T-helper 2 cell treated with Interferon-gamma antibody and Interleukin-4, amounts not matched to agents 5 μg/mL and 100 μg/mL, for 36 hours (primary cell): ENCODE measurements at regions not wholly inside any gene's neighbourhood (a gene's known extent, or its start where the extent isn't known, plus 50 kb on each side); places are given as distances from the start of the nearest gene placed in this dataset.

Experiments
- DNase-seq: peaks from one replicate; pipeline ENCODE4 v3.0.0; 2021; ENCODE audit warnings: low spot score
- H3K27ac Mint-ChIP-seq: one replicate; pipeline ENCODE4 v1.8.0; 2021; ENCODE audit warnings: mild to moderate bottlenecking, mixed read lengths
- H3K27me3 Mint-ChIP-seq: one replicate; pipeline ENCODE4 v1.8.0; 2021; ENCODE audit warnings: low read depth, mixed read lengths
- H3K36me3 Mint-ChIP-seq: one replicate; pipeline ENCODE4 v1.8.0; 2021; ENCODE audit warnings: low read depth, mixed read lengths
- H3K4me1 Mint-ChIP-seq: one replicate; pipeline ENCODE4 v1.8.0; 2021; ENCODE audit warnings: low read depth, mixed read lengths
- H3K4me3 Mint-ChIP-seq: one replicate; pipeline ENCODE4 v1.8.0; 2022; ENCODE audit warnings: mild to moderate bottlenecking, moderate library complexity, mixed read lengths
- H3K9me3 Mint-ChIP-seq: one replicate; pipeline ENCODE4 v1.8.0; 2021; ENCODE audit warnings: mixed read lengths

GRCh38 chr11:28521075-28521474, 412.9 kb downstream of the METTL15 start:
- Mint-ChIP-seq H3K9me3 (peaks cover 16% of the 10 kb centered on the region), H3K36me3 (no peaks in the 10 kb centered on the region), H3K27ac (no peak overlapping the region), H3K4me3 (no peak overlapping the region), H3K27me3 (no peaks in the 10 kb centered on the region), H3K4me1 (no peaks in the 10 kb centered on the region)
- DNase-seq, result no peak

GRCh38 chr11:28520291-28520690, 412.1 kb downstream of the METTL15 start:
- Mint-ChIP-seq H3K4me3 (no peak overlapping the region), H3K9me3 (peaks cover 13% of the 10 kb centered on the region), H3K27ac (no peak overlapping the region)

GRCh38 chr11:28518825-28519224, 410.6 kb downstream of the METTL15 start:
- H3K27ac Mint-ChIP-seq, result no peak overlapping the region
- no peaks in the 10 kb centered on the region for H3K4me1 Mint-ChIP-seq
- DNase-seq, result no peak
- H3K27me3 Mint-ChIP-seq, result no peaks in the 10 kb centered on the region
- no peaks in the 10 kb centered on the region for H3K36me3 Mint-ChIP-seq
- peaks cover 3% of the 10 kb centered on the region for H3K9me3 Mint-ChIP-seq
- H3K4me3 Mint-ChIP-seq, result no peak overlapping the region

More at GRCh38 chr11:28520291-28520690, 412.1 kb downstream of the METTL15 start:
- H3K36me3 Mint-ChIP-seq, result no peaks in the 10 kb centered on the region
- no peaks in the 10 kb centered on the region for H3K4me1 Mint-ChIP-seq
- H3K27me3 Mint-ChIP-seq, result no peaks in the 10 kb centered on the region
- no peak for DNase-seq

- no peaks in the 10 kb centered on the region for H3K36me3 Mint-ChIP-seq
- peaks cover 6% of the 10 kb centered on the region for H3K9me3 Mint-ChIP-seq
- H3K27me3 Mint-ChIP-seq, result no peaks in the 10 kb centered on the region
- no peak overlapping the region for H3K4me3 Mint-ChIP-seq
- no peak for DNase-seq
- H3K4me1 Mint-ChIP-seq, result no peaks in the 10 kb centered on the region
- H3K27ac Mint-ChIP-seq, result no peak overlapping the region
These were observed 409.4 kb downstream of the METTL15 start for GRCh38 chr11:28517621-28518020.

- Mint-ChIP-seq H3K4me1 (no peaks in the 10 kb centered on the region), H3K27me3 (no peaks in the 10 kb centered on the region), H3K4me3 (no peak overlapping the region), H3K36me3 (no peaks in the 10 kb centered on the region), H3K9me3 (peaks cover 6% of the 10 kb centered on the region), H3K27ac (no peak overlapping the region)
- DNase-seq, result no peak
These were observed 406.2 kb downstream of the METTL15 start for GRCh38 chr11:28514391-28514790.

- Mint-ChIP-seq H3K27ac (no peak overlapping the region), H3K4me1 (no peaks in the 10 kb centered on the region), H3K27me3 (no peaks in the 10 kb centered on the region), H3K4me3 (no peak overlapping the region), H3K9me3 (peaks cover 6% of the 10 kb centered on the region), H3K36me3 (no peaks in the 10 kb centered on the region)
- DNase-seq, result no peak
These were observed 404.1 kb downstream of the METTL15 start for GRCh38 chr11:28512143-28512756.

- no peak overlapping the region for H3K4me3 Mint-ChIP-seq
- no peaks in the 10 kb centered on the region for H3K4me1 Mint-ChIP-seq
- H3K36me3 Mint-ChIP-seq, result no peaks in the 10 kb centered on the region
- H3K27me3 Mint-ChIP-seq, result no peaks in the 10 kb centered on the region
- DNase-seq, result no peak
- H3K27ac Mint-ChIP-seq, result no peak overlapping the region
- H3K9me3 Mint-ChIP-seq, result no peaks in the 10 kb centered on the region
These were observed 397.0 kb downstream of the METTL15 start for GRCh38 chr11:28505232-28505631.

- Mint-ChIP-seq H3K4me1 (no peaks in the 10 kb centered on the region), H3K4me3 (no peak overlapping the region)
These were observed 396.4 kb downstream of the METTL15 start for GRCh38 chr11:28504555-28505110.

GRCh38 chr11:28495333-28495732, 387.1 kb downstream of the METTL15 start:
- DNase-seq, result no peak
- Mint-ChIP-seq H3K36me3 (no peaks in the 10 kb centered on the region), H3K4me1 (no peaks in the 10 kb centered on the region), H3K4me3 (no peak overlapping the region), H3K9me3 (no peaks in the 10 kb centered on the region), H3K27ac (no peak overlapping the region), H3K27me3 (no peaks in the 10 kb centered on the region)

More at GRCh38 chr11:28504555-28505110, 396.4 kb downstream of the METTL15 start:
- Mint-ChIP-seq H3K36me3 (no peaks in the 10 kb centered on the region), H3K27me3 (no peaks in the 10 kb centered on the region), H3K27ac (no peak overlapping the region), H3K9me3 (no peaks in the 10 kb centered on the region)
- DNase-seq, result no peak

GRCh38 chr11:28491431-28491830, 383.2 kb downstream of the METTL15 start:
- Mint-ChIP-seq H3K27ac (no peak overlapping the region), H3K36me3 (no peaks in the 10 kb centered on the region), H3K4me1 (no peaks in the 10 kb centered on the region), H3K9me3 (no peaks in the 10 kb centered on the region), H3K4me3 (no peak overlapping the region), H3K27me3 (no peaks in the 10 kb centered on the region)
- no peak for DNase-seq

- DNase-seq, result no peak
- H3K27me3 Mint-ChIP-seq, result no peaks in the 10 kb centered on the region
- no peaks in the 10 kb centered on the region for H3K9me3 Mint-ChIP-seq
- no peak overlapping the region for H3K27ac Mint-ChIP-seq
- H3K4me1 Mint-ChIP-seq, result no peaks in the 10 kb centered on the region
- H3K4me3 Mint-ChIP-seq, result no peak overlapping the region
- no peaks in the 10 kb centered on the region for H3K36me3 Mint-ChIP-seq
These were observed 382.7 kb downstream of the METTL15 start for GRCh38 chr11:28490773-28491382.

- no peaks in the 10 kb centered on the region for H3K4me1 Mint-ChIP-seq
- no peak overlapping the region for H3K27ac Mint-ChIP-seq
- no peaks in the 10 kb centered on the region for H3K9me3 Mint-ChIP-seq
- DNase-seq, result no peak
- no peaks in the 10 kb centered on the region for H3K36me3 Mint-ChIP-seq
- no peak overlapping the region for H3K4me3 Mint-ChIP-seq
- no peaks in the 10 kb centered on the region for H3K27me3 Mint-ChIP-seq
These were observed 380.1 kb downstream of the METTL15 start for GRCh38 chr11:28488336-28488735.

- H3K4me3 Mint-ChIP-seq, result no peak overlapping the region
- no peaks in the 10 kb centered on the region for H3K9me3 Mint-ChIP-seq
- no peak for DNase-seq
- no peak overlapping the region for H3K27ac Mint-ChIP-seq
- no peaks in the 10 kb centered on the region for H3K27me3 Mint-ChIP-seq
- no peaks in the 10 kb centered on the region for H3K36me3 Mint-ChIP-seq
- H3K4me1 Mint-ChIP-seq, result no peaks in the 10 kb centered on the region
These were observed 375.1 kb downstream of the METTL15 start for GRCh38 chr11:28483072-28483867.

GRCh38 chr11:28482666-28483065, 374.5 kb downstream of the METTL15 start:
- Mint-ChIP-seq H3K4me3 (no peak overlapping the region), H3K9me3 (no peaks in the 10 kb centered on the region), H3K36me3 (no peaks in the 10 kb centered on the region), H3K27me3 (no peaks in the 10 kb centered on the region), H3K4me1 (no peaks in the 10 kb centered on the region), H3K27ac (no peak overlapping the region)
- DNase-seq, result no peak
